ENCODE measurements at regions not wholly inside any gene's neighbourhood (a gene's known extent, or its start where the extent isn't known, plus 50 kb on each side); places are given as distances from the start of the nearest gene placed in this dataset.

DNA sequence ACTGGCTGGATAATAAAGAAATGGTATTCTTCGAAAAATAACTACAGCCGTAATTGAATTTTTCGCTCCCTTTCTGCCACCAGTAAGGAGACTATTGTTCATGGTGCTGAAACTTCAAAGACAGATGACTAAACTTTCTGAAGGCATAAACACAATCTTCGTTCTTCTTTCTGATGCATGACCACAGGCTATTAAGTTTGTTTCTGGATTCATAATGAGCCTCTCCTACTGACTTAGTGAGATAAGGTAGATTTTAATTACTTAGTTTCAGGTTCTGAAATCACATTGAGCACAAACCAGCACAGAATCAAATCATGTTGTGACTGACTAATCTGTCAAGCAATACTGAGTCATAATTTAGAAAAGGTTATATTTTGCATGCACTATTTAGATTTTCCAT is 441.8 kb upstream of the CCNG1 start:
- peak overlapping the region; percentile 59 for H3K4me2 ChIP-seq
- no peaks in the 10 kb centered on the region for H3K27me3 ChIP-seq (ENCODE audit: insufficient read depth, low read depth)
- TF ChIP-seq, protein P1, sequence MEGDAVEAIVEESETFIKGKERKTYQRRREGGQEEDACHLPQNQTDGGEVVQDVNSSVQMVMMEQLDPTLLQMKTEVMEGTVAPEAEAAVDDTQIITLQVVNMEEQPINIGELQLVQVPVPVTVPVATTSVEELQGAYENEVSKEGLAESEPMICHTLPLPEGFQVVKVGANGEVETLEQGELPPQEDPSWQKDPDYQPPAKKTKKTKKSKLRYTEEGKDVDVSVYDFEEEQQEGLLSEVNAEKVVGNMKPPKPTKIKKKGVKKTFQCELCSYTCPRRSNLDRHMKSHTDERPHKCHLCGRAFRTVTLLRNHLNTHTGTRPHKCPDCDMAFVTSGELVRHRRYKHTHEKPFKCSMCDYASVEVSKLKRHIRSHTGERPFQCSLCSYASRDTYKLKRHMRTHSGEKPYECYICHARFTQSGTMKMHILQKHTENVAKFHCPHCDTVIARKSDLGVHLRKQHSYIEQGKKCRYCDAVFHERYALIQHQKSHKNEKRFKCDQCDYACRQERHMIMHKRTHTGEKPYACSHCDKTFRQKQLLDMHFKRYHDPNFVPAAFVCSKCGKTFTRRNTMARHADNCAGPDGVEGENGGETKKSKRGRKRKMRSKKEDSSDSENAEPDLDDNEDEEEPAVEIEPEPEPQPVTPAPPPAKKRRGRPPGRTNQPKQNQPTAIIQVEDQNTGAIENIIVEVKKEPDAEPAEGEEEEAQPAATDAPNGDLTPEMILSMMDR (conservative IDR thresholded peaks at IDR 0.05; ENCODE audit: low read depth, low read length): no peak
- no peak overlapping the region for H3K9ac ChIP-seq
- no peaks in the 10 kb centered on the region for H3K36me3 ChIP-seq (ENCODE audit: insufficient read depth)
- H3K27ac ChIP-seq: peak overlapping the region; percentile 50; the same call in 1 of the 2 replicates
- H4K20me1 ChIP-seq (ENCODE audit: insufficient read depth): no peaks in the 10 kb centered on the region
- H3K4me3 ChIP-seq (IDR thresholded peaks at IDR 0.05; ENCODE audit: insufficient read depth, low read depth, low read length): no peak overlapping the region
- peaks cover 48% of the 10 kb centered on the region for H3K4me1 ChIP-seq (ENCODE audit: low read depth, poor library complexity, severe bottlenecking)
- no peak overlapping the region for H2AFZ ChIP-seq (ENCODE audit: low read depth)
- no peaks in the 10 kb centered on the region for H3K79me2 ChIP-seq (ENCODE audit: insufficient read depth, low read depth)

DNA sequence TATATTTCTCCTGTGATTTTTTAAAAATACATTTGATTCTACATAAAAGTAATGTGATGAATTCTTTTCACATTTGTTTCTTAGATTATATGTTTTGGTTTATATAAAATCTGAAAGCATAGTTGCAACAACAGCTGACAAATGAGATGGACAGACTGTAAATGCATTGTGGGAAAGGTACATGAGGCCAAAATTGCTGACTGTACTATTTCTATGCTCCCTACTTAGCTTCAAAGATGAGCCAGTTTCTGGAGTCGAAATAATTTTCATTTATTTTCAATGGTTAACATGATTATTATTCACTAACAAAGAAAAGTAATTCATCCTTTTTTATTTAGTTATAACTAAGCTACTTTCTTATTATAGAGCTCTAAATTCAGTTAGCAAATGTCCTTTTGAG is 441.3 kb upstream of the CCNG1 start:
- H3K4me1 ChIP-seq (ENCODE audit: low read depth, poor library complexity, severe bottlenecking): peaks cover 43% of the 10 kb centered on the region
- no peak overlapping the region for H3K9ac ChIP-seq
- H3K4me2 ChIP-seq: peak overlapping the region; percentile 59
- TF ChIP-seq, protein P1 (conservative IDR thresholded peaks at IDR 0.05; ENCODE audit: low read depth, low read length): no peak
- H2AFZ ChIP-seq (ENCODE audit: low read depth): no peak overlapping the region
- H3K27me3 ChIP-seq (ENCODE audit: insufficient read depth, low read depth): no peaks in the 10 kb centered on the region
- H4K20me1 ChIP-seq (ENCODE audit: insufficient read depth): no peaks in the 10 kb centered on the region
- H3K27ac ChIP-seq: peak overlapping the region; percentile 50; the same call in 1 of the 2 replicates
- H3K36me3 ChIP-seq (ENCODE audit: insufficient read depth): no peaks in the 10 kb centered on the region
- no peaks in the 10 kb centered on the region for H3K79me2 ChIP-seq (ENCODE audit: insufficient read depth, low read depth)
- H3K4me3 ChIP-seq (IDR thresholded peaks at IDR 0.05; ENCODE audit: insufficient read depth, low read depth, low read length): no peak overlapping the region

DNA sequence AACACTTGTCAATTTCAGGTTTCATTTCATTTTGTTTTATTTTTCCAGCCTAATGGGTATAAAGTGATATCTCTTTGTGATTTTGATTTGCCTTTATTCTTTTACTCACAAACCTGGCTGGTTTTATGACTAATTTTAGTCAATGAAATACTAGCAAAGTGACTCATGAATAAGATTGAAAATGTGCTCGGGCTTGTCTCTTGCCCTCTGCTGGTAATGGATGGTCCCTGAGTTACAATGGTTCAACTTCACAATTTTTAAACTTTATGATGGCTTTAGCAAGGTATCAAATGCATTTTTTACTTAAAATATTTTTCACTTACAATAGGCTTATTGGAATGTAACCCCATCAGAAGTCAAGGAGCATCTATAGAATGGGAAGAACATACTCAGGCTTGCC is 431.4 kb upstream of the CCNG1 start:
- Histone ChIP-seq H3K27ac (no peak overlapping the region), H3K27me3 (ENCODE audit: insufficient read depth, low read depth) (no peaks in the 10 kb centered on the region), H3K4me3 (IDR thresholded peaks at IDR 0.05; ENCODE audit: insufficient read depth, low read depth, low read length) (no peak overlapping the region), H3K4me1 (ENCODE audit: low read depth, poor library complexity, severe bottlenecking) (no peaks in the 10 kb centered on the region), H4K20me1 (ENCODE audit: insufficient read depth) (no peaks in the 10 kb centered on the region), H3K36me3 (ENCODE audit: insufficient read depth) (no peaks in the 10 kb centered on the region), H3K79me2 (ENCODE audit: insufficient read depth, low read depth) (no peaks in the 10 kb centered on the region), H3K9ac (no peak overlapping the region), H2AFZ (ENCODE audit: low read depth) (no peak overlapping the region), H3K4me2 (no peak overlapping the region)
- TF ChIP-seq, protein P1 (conservative IDR thresholded peaks at IDR 0.05; ENCODE audit: low read depth, low read length): no peak

DNA sequence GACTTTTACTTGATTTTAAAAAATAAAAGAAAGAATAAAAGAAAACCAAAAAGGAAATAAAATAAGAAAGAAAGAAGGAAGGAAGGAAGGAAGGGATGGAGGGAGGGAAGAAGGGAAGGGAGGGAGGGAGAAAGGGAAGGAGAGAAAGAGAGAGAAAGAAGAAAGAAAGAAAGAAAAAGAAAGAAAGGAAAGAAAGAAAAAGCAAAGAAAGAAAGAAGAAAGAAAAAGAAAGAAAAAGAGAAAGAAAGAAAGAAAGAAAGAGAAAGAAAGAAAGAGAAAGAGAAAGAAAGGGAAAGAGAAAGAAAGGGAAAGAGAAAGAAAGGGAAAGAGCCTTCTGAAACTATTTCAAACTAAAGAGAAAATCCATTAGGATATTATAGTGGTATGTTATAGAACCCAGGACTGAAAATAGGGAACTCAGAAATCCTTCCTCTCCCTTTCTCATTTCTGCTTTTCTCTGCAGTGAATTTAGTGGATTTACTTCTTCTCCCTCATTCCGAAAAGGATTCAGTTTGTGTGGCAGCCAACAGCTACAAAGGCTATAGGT is 414.7 kb upstream of the CCNG1 start:
- Histone ChIP-seq H3K27ac (no peak overlapping the region), H2AFZ (ENCODE audit: low read depth) (no peak overlapping the region), H3K36me3 (ENCODE audit: insufficient read depth) (no peaks in the 10 kb centered on the region), H3K4me2 (no peak overlapping the region), H3K27me3 (ENCODE audit: insufficient read depth, low read depth) (no peaks in the 10 kb centered on the region), H3K4me1 (ENCODE audit: low read depth, poor library complexity, severe bottlenecking) (no peaks in the 10 kb centered on the region), H4K20me1 (ENCODE audit: insufficient read depth) (no peaks in the 10 kb centered on the region), H3K79me2 (ENCODE audit: insufficient read depth, low read depth) (no peaks in the 10 kb centered on the region), H3K9ac (no peak overlapping the region), H3K4me3 (IDR thresholded peaks at IDR 0.05; ENCODE audit: insufficient read depth, low read depth, low read length) (no peak overlapping the region)
- TF ChIP-seq, protein P1 (conservative IDR thresholded peaks at IDR 0.05; ENCODE audit: low read depth, low read length): no peak
